ENCODE measurements at regions not wholly inside any gene's neighbourhood (a gene's known extent, or its start where the extent isn't known, plus 50 kb on each side); places are given as distances from the start of the nearest gene placed in this dataset.

GRCh38 chr10:78859266-78859665 lies 209.5 kb upstream of the ZMIZ1 start:
- Histone ChIP-seq H3K27me3 (no peaks in the 10 kb centered on the region), H3K36me3 (no peaks in the 10 kb centered on the region), H3K4me1 (peaks cover 2 to 23% (median 7%) of the 10 kb centered on the region in 9 donors), H3K27ac (no peak overlapping the region), H3K4me3 (no peak overlapping the region), H3K9me3 (no peaks in the 10 kb centered on the region)
- TF ChIP-seq CTCF (IDR thresholded peaks at IDR 0.05): no peak
- no peak for DNase-seq
- no peak for ATAC-seq
- WGBS, 2 donors: 84 to 93% methylated on average over 5 of the region's 5 CpGs
- intact Hi-C loops (cut with DNase I): loop anchor here in 5 of 10 donors (5.0 to 10.0 kb wide), 5 partner anchors 56 to 336 kb away; partner anchors contain the start of gene ZMIZ1 (in 2 of the 5)

GRCh38 chr10:78859769-78860168 lies 209.0 kb upstream of the ZMIZ1 start:
- Histone ChIP-seq H3K27ac (no peak overlapping the region), H3K9me3 (no peaks in the 10 kb centered on the region), H3K27me3 (no peaks in the 10 kb centered on the region), H3K4me3 (no peak overlapping the region), H3K36me3 (no peaks in the 10 kb centered on the region), H3K4me1 (peaks cover 2 to 23% (median 7%) of the 10 kb centered on the region in 9 donors)
- intact Hi-C loops (cut with DNase I): loop anchor here in 6 of 10 donors (5.0 to 10.0 kb wide), 7 partner anchors 55 to 335 kb away; partner anchors contain the start of gene ZMIZ1 (in 2 of the 6)
- whole genome bisulfite sequencing, 2 donors: 81 to 86% methylated on average over 5 of the region's 5 CpGs
- TF ChIP-seq CTCF (IDR thresholded peaks at IDR 0.05): no peak
- ATAC-seq (no peak), DNase-seq (no peak)

- WGBS, 2 donors: 90 to 95% methylated on average over 7 of the region's 7 CpGs
- no peak overlapping the region for H3K27ac ChIP-seq
- no peaks in the 10 kb centered on the region for H3K27me3 ChIP-seq
- intact Hi-C loops (cut with DNase I): loop anchor here in 2 of 10 donors (10.0 kb wide), 2 partner anchors 124 to 184 kb away; no protein-coding TSS in a partner anchor
- TF ChIP-seq CTCF (IDR thresholded peaks at IDR 0.05): no peak
- no peaks in the 10 kb centered on the region for H3K9me3 ChIP-seq
- H3K36me3 ChIP-seq: no peaks in the 10 kb centered on the region
- peaks cover 2 to 27% (median 7%) of the 10 kb centered on the region in 9 donors for H3K4me1 ChIP-seq
- no peak for DNase-seq
- ATAC-seq: no peak
- H3K4me3 ChIP-seq: no peak overlapping the region
Observed at GRCh38 chr10:78860260-78860914, 208.4 kb upstream of the ZMIZ1 start.

- Histone ChIP-seq H3K36me3 (no peaks in the 10 kb centered on the region), H3K27me3 (no peaks in the 10 kb centered on the region), H3K4me1 (peaks cover 0 to 20% (median under 1%) of the 10 kb centered on the region in 9 donors), H3K4me3 (no peak overlapping the region), H3K9me3 (no peaks in the 10 kb centered on the region), H3K27ac (no peak overlapping the region)
- 71 to 74% methylated on average over 5 of the region's 5 CpGs for WGBS, 2 donors
- peak in 1 of 8 donors; percentile 17 for ATAC-seq
- DNase-seq: no peak
- no peak for TF ChIP-seq CTCF (IDR thresholded peaks at IDR 0.05)
- intact Hi-C loops (cut with DNase I): loop anchor here in 2 of 10 donors (10.0 kb wide), 2 partner anchors 123 to 183 kb away; no protein-coding TSS in a partner anchor
Observed at GRCh38 chr10:78861529-78862327, 207.0 kb upstream of the ZMIZ1 start.
